NOMO-1 treated with dmso at 0.1 percent for 144 hours (cell line): ENCODE measurements at regions not wholly inside any gene's neighbourhood (a gene's known extent, or its start where the extent isn't known, plus 50 kb on each side); places are given as distances from the start of the nearest gene placed in this dataset.
"Not testable (repeated sequence)": the region's sequence is repeated elsewhere in the genome, so short reads cannot be mapped to it uniquely, and the experiment has no call there.

Experiments used
- DNase-seq: peaks from one replicate; lab custom pipeline; 2025; ENCODE audit not compliant: unreplicated experiment; lab: John Stamatoyannopoulos, UW

DNA sequence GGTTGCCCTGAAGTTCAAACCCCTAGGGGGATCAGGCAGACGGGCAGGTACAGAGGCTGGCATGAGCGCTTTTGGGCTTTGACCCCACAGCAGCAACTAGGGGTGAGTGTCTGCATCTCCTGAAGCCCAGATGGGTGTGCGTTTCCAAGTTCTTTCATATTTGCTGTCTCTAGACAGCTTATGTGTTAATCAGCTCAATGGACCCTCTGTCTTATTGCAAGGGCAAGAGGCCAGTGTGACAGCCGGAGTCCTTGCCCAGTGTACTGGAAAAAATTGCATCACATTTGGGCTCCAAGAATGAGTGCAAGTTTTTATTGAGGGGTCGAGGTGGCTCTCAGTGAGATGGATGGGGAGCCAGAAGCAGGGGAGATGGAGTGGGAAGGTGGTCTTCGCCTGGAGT lies 1863.7 kb upstream of the RAG2 start:
- no peak for DNase-seq

DNA sequence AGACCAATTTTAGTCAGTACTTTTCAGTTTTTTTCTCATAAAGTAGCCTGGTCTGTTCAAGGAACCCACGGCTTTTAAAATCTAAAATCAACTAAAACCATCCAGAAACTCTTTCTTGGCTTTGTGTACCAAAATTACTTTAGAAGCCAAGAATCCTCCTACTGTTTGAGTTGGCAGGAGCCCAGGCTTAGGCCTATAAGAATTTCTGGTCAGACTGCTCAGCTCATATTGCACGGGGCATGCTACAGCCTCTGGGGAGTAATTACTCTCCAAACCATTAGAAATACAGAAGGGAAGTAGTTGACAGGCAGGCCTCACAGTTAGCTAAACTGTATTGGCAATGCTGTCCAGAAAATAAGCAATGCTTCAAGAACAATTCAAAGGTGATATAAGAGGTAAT lies 1862.9 kb upstream of the RAG2 start:
- no peak for DNase-seq

DNA sequence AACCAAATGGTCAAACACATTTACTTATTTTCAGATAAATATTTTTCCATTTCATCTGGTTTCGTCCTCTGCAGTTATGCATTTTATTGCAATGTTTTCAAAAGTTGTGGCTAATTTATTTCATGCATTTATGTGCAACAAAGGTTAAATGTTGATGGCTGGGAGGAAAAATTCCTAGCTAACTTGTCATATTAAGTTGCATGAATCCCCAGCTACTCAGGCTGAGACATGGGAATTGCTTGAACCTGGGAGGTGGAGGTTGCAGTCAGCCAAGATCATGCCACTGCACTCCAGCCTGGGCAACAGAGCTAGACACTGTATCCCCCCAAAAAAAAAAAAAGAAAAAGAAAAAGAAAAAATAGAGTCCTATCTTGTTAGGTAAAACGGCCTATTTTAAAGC lies 1862.4 kb upstream of the RAG2 start:
- DNase-seq, result no peak

DNA sequence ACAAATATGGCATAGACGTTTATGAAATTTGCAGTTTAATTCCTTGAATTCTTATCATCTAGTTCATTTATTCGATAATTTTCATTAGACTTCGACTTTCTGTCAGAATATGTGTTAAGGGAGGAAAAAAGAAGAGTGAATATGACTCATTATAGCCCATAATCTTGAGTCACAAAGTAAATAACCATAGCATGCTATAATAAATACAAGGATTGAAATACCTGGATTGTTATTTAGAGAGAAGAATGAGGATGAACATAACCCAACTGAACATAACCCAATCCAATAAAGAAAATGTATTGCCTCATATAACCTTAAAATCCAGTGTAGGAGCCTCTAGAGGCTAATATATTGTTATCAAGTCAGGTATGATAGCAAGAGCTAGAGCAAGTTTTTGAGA lies 1858.3 kb upstream of the RAG2 start:
- no peak for DNase-seq

DNA sequence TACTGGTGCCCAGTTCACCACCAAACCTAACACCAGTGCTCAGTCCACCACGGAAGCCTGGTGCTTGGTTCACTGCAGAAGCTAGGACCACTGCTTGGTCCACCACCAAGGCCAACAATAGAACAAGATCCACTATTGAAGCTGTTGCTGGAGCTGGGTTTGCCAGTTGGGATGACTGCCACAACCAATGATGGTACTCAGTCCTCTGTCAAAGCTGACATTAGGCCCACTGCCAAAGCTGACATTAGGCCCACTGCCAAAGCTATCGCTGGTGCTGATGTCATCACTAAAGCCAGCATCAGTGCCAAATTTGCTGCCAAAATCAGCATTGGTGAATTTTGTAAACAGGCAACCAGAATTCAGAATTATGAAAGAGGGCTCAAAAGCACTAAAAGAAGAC lies 1850.2 kb upstream of the RAG2 start:
- DNase-seq, result no peak

- no peak for DNase-seq
These were observed 1848.3 kb upstream of the RAG2 start for GRCh38 chr11:38446336-38446735.

- DNase-seq, result no peak
These were observed 1840.1 kb upstream of the RAG2 start for GRCh38 chr11:38438091-38438490.

DNA sequence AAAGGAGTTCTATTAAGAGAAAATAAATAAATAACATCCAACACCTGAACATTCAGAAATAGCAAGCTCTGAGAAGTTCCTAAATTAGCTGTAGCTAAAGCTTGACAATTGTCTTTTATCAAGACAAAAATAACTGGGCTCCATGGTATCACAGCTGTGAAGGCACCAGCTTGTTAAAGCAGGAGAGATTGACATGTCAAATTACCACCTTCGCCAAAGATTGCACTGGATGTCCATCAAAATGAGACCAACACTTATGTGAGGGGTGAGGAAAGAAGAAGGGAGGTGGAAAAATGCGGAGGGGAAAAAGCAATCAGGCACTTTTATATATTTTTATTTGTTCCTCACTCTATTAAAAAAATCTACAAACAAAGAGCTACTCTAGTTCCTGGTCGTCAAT lies 1827.5 kb upstream of the RAG2 start:
- DNase-seq, result no peak

DNA sequence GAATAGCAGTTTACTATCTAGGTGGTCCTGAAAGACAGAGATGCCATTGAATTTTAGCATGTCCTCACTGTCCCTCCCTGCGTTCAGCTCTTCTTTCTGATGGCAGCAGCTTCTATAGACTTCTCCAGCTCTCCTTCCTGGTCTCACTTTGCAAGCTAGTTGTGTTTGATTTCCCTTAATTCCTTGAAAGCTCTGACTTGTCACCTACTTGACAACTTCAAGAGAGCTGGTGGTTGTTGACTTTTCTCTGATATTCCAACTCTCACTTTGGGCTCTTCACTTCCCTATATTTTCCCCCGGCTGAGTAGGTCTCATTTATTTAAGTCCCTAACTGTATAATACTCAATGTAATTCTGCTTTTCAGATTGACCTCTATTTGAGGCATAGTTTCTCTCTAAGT lies 1825.0 kb upstream of the RAG2 start:
- no peak for DNase-seq

- no peak for DNase-seq
These were observed 1818.1 kb upstream of the RAG2 start for GRCh38 chr11:38416141-38416540.

DNA sequence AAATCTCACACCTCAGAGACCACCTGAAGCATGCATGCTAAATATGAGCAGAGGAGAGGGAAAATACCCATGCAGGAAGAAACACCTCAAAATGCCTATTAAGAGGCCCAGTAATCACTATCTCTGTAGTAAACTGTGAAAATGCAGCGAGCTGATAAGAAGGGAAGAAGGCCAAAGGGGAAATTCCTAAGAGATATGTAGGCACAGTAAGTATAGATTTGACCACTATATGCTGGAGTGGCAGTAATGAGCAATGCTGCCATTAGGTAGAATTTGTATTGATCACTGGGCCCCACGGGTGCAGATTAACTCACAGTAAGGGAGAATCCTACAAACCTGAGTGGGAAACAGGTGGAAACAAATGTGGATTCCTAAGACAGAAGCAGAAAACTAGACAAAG lies 1813.1 kb upstream of the RAG2 start:
- DNase-seq, result no peak

GRCh38 chr11:38402063-38402462 lies 1804.0 kb upstream of the RAG2 start:
- no peak for DNase-seq

GRCh38 chr11:38392176-38392575 lies 1794.1 kb upstream of the RAG2 start:
- no peak for DNase-seq

DNA sequence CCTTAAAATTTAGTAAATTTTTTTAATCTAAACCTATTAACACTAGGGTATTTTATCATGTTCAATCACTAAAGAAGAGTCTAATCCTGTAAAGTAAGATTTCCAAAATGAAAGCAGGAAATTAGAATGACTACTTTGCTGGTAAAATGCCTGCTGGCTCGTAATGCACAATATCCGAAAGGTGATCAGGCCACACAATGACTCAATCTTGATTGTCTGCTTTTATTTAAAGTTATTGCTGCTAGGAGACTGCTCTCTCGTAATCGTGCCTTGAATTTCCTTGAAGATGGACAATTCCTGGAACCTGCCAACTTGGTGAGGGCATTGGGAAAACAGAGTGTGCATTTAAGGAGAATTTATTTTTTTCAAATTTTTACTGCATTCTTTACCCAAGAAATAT lies 1786.5 kb upstream of the RAG2 start:
- DNase-seq, result no peak

DNA sequence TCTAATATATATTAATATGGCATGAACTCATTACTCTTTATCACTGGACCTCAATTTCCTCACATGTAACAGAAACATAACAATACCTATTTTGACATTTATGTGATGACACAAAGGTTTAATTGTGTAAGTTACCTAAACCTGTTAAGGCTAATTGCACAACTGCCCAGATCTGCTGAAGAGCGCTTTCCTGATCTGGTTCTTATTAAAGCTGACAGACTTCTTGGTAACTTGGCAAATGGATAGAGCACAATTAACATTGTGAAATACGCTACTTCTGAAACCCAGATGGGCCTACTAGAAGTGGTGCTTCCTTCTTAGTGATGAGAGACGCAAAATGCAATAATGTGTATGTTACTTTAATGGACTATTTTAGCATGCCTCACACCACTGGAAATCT lies 1767.2 kb upstream of the RAG2 start:
- DNase-seq, result no peak

DNA sequence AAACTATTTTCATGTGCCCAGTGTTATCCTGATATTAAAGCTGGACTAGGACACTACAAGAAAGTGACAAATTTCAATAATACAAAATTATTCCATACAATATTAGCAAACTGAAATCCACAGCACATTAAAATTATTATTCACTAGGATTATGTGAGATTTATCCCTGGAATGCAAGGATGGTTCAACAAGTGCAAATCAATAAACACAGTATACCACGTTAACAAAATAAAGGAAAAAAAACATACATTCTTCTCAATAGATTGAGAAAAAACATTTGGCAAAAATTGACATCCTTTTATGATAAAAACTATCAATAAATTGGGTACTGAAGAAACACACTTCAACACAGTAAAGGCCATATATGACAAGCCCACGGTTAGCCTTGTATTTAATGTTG lies 1758.2 kb upstream of the RAG2 start:
- DNase-seq, result no peak

- DNase-seq, result no peak
These were observed 1747.2 kb upstream of the RAG2 start for GRCh38 chr11:38345286-38345685.

GRCh38 chr11:38341612-38342011 lies 1743.6 kb upstream of the RAG2 start:
- not testable (repeated sequence) for DNase-seq

DNA sequence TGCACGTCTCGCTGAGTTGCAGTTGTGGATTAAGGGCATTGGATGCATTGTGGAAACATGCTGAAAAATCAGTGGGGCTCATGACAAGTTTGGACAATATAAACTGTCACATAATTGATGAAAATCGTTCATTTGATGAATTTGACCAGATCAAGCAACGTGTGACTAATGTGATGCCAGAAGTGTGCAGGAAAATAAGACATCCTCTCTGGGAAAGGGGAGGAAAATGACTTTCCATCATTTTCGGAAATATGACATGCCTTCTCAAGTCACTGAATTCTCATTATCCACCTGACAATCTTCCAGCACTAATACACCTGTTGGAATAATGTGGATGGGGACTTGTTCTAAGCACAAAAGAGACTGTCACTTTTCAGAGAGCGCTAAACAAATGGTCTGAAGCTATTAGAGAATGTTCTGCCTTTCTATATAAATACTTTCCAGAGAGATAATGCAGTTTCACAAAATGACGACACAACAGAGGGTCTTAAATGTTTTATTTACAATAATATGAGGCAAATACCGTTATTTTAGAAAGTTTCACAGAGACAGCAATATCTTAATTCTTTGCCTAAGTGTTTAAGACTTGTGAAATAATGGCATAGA lies 1741.9 kb upstream of the RAG2 start:
- no peak for DNase-seq

- not testable (repeated sequence) for DNase-seq
These were observed 1740.0 kb upstream of the RAG2 start for GRCh38 chr11:38338022-38338421.

- DNase-seq, result no peak
These were observed 1734.0 kb upstream of the RAG2 start for GRCh38 chr11:38332046-38332445.

DNA sequence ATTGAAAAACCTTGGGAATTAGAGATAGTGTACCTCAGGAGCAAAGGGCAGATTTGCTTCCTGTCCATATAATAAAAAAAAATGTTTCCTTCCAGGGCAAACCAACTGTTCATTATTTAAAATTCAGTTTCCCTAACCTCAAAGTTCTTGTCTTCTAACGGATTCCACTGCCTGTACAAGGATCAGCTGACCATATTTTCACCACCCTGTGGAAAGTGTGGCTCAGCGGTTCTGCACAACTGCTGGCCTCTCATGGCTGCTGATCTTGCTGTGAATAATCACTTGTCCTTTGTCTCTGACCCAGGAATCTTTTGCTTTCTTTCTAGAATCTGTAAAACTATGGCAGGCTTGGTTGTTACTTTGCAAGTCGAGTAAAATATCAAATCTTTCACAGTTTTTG lies 1732.5 kb upstream of the RAG2 start:
- no peak for DNase-seq

- DNase-seq, result no peak
These were observed 1726.1 kb upstream of the RAG2 start for GRCh38 chr11:38323961-38324761.
